Caki2 (cell line): ENCODE measurements at regions not wholly inside any gene's neighbourhood (a gene's known extent, or its start where the extent isn't known, plus 50 kb on each side); places are given as distances from the start of the nearest gene placed in this dataset.

Experiments
- DNase-seq: peaks from one replicate; pipeline ENCODE4 v3.0.0-alpha.2; 2015; ENCODE audit warnings: low read depth
- in situ Hi-C: cut with HindIII; loops from 2 replicates; pipeline ENCODE4 v1.10.0; 2016; ENCODE audit warnings: low sequenced_read_pairs, low pct_unique_long_range_greater_than_20kb, mixed read lengths

DNA sequence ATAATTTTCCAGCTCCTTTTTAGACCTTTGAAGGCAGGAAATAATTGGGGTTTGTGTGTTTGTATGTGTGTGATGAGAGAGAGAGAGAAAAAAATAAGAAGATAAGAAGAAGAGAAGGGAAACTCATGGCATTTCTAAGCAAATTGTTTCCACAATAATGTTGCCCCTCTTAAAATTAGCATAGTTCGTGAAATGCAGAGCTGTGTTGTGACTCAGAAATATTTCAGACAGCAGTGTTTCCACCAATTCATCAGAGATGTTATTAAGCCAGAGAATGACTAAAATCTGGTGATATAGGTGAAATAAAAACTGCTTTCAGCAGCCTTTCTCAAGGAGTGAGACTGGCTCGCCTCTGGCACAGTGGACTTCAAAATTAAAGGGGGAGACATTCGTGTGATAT is 65.9 kb upstream of the ARHGAP5 start:
- DNase-seq = no peak
- in situ Hi-C loops = no loop called here

DNA sequence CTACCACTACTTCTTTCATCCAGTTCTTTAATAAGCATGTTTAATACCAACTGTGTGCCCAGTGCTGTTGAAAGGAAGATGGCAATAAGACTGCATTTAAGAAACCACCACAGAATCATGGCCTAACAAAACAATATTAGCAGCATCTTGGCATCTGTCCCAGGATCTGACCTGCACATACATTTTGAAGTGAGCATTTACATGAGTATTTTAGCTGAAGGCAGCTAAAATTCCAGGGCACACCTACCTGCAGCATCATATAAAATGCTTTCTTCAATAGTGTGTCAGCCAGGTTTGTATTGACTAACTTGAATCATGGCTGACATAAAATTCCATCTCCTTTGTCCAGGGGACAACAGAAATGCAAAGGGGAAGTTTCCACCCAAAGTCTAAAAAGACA is 65.0 kb upstream of the ARHGAP5 start:
- DNase-seq = no peak

GRCh38 chr14:32012571-32012970 is 64.5 kb upstream of the ARHGAP5 start:
- in situ Hi-C loops = no loop called here
- DNase-seq = no peak

More for the DNA sequence above, 65.0 kb upstream of the ARHGAP5 start:
- in situ Hi-C loops = no loop called here

DNA sequence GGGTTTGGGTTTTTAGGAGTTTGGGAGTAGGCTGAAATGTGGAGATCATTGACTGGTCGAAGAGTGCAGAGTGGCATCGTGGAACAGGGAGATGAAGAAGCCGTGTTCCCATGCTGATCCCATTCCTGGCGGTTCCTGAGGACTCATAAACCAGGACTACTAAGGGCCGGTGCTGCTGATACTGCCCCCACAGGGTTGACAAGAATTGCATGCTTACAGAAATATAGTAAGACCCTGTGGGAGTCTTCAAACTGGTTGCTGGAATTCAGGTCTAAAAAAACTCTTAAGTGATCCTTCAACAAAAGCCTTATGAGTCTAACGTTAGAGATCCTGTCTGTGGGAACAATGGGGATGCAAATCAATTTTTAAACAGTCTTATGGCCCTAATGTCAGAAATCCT is 64.0 kb upstream of the ARHGAP5 start:
- DNase-seq = no peak

GRCh38 chr14:32014057-32014456 is 63.0 kb upstream of the ARHGAP5 start:
- in situ Hi-C loops = no loop called here
- DNase-seq = no peak

More for the DNA sequence above, 64.0 kb upstream of the ARHGAP5 start:
- in situ Hi-C loops = no loop called here

DNA sequence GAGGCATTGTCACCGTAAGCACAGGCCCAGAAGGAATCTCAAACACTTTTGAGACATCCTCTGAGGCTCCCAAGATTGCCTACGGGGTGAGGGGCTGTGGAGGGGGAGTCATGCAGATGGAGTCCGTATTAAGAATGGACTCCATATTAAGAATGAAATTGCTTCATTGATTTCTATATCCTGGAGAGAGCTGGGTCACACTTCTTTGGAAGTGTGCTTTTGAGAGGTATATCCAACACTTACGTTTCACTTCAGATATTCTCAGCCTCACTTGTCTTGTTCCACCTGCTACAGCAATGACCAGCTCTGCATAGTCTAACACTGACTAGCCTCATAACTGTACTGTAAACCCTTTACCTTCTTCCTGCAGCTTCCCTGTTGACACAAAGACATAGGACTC is 62.6 kb upstream of the ARHGAP5 start:
- in situ Hi-C loops = no loop called here

GRCh38 chr14:32015166-32015565 is 61.9 kb upstream of the ARHGAP5 start:
- in situ Hi-C loops = no loop called here
- DNase-seq = no peak

More for the DNA sequence above, 62.6 kb upstream of the ARHGAP5 start:
- DNase-seq = no peak

DNA sequence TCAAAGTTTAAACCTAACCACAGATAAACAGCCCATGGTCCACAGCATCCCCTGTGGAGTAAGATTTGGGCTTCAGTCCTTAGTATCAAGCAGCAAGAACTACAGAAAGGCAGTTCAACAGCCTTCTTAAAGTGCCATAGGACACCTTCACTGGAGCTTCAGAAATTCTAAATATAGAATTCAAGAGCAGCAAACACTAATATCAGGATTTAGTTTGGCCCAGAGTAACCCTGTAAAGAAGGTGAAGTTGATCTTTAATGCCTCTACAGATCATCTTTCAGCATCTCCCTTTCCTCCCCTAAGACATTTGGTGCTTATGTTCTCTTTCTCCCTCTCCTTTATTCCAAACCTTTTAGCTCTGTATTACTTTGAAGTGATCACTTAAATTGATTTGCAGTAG is 59.5 kb upstream of the ARHGAP5 start:
- in situ Hi-C loops = no loop called here
- DNase-seq = no peak

- in situ Hi-C loops = no loop called here
Observed at GRCh38 chr14:32018391-32019092, 58.6 kb upstream of the ARHGAP5 start.

GRCh38 chr14:32019276-32019675 is 57.8 kb upstream of the ARHGAP5 start:
- in situ Hi-C loops = no loop called here

More at GRCh38 chr14:32018391-32019092, 58.6 kb upstream of the ARHGAP5 start:
- DNase-seq = no peak

DNA sequence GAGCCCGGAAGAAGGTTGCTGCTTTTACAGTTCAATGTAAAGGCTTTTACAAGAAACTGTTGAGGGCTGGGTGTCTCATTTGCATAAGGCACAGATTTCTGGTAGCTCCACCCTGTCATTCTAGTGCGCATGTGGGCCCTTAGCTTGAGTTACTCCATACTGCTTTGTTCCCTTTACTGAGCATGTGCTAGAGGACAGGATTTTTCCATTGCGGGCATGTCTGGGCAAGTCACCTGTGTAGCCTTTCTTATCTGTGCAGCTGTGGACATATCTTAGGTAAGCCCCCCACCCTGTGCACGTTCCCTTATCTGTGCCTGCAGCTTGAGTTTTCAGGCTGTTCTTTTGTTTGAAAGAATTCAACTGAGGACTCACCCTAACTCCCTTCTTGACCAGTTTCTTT is 56.2 kb upstream of the ARHGAP5 start:
- in situ Hi-C loops = no loop called here
- no peak for DNase-seq

More at GRCh38 chr14:32019276-32019675, 57.8 kb upstream of the ARHGAP5 start:
- no peak for DNase-seq

DNA sequence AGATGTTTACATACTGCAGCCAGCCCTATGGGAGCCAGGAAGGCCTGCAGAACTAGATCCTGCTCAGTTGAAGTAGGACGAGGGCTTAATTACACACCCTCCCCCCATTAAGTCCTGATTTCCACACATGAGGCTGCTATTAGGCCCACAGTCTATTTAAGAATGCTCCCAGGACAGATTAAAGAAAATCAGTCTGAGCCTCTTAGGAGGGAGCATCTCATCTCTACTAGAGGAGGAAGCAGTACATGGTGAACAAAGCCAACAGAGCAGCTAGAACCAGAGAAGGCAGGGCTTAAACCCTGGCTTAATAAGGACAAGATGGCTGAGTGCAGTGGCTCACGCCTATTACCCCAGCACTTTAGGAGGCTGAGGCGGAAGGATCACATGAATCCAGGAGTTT is 55.8 kb upstream of the ARHGAP5 start:
- no peak for DNase-seq
- in situ Hi-C loops = no loop called here

DNA sequence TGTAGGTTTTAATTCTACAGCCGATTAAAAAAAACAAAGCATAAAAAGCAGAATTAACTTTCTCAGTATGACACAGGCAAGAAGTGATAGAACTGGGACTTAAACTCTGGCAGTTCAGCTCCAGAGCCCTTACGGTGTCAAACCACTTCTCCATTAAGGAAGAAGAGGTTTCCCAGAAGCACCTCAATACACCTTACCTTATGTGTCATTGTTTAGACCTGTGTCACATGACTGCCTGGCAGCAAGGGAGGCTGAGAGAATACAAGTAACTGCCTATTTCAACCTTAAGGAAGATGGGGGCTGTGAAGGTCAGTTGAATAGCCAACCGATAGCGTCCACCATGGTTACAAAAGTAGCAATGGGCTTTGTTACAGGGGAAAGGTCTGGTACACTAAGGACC is 54.6 kb upstream of the ARHGAP5 start:
- DNase-seq = no peak
- in situ Hi-C loops = no loop called here

DNA sequence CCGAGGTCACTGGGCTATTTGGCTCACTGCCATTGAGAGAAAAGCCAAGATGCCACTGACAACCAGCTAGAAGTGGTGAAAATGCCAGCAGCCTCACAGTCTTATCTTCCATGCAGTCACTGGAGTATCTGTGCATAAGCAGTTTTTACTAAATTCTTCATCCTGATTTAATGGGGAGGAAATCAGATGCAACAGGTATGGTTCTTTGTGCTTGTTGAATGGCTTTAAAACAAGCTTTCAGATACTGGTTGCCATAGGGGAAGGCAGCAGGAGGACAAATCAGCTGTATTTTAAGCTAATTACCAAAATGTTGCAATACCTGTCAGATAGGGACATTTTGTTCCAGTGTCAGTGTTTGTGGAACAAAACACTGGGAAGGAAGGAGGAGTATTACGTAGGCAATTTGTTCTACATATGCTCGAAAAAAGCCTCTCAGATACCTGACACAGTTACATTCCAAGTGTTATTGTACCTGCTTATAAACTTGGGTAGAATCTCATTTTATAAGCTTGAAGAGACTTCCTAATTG is 54.1 kb upstream of the ARHGAP5 start:
- no peak for DNase-seq
- in situ Hi-C loops = no loop called here

DNA sequence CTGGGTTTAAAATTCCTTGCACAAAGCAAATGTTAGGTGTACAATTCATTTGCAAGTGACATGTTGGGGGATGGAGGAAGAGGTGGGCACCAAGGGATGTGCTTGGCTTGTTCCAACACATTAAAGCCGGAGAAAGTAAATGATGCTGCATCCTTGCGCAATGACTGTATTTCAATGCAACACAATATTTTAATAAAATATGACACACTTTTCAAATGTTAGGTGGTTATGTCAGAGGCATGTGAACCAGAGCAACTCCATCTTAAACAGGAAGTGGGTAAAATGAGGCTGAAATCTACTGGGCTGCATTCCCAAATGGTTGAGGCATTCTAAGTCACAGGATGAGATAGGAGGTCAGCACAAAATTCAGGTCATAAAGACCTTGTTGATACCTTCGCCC is 53.6 kb upstream of the ARHGAP5 start:
- in situ Hi-C loops = no loop called here
- DNase-seq = no peak

GRCh38 chr14:32027255-32027939 is 49.7 kb upstream of the ARHGAP5 start:
- in situ Hi-C loops = no loop called here

More at GRCh38 chr14:32027255-32027939, 49.7 kb upstream of the ARHGAP5 start:
- peak; percentile 82 for DNase-seq
